ENCODE measurements at regions not wholly inside any gene's neighbourhood (a gene's known extent, or its start where the extent isn't known, plus 50 kb on each side); places are given as distances from the start of the nearest gene placed in this dataset.

GRCh38 chr6:92521553-92521952 lies 897.8 kb downstream of the EPHA7 start:
- ATAC-seq (no peak), DNase-seq (no peak)
- H3K27me3 Mint-ChIP-seq: no peaks in the 10 kb centered on the region
- no peak overlapping the region for H3K4me3 Mint-ChIP-seq
- H3K9me3 Mint-ChIP-seq: peaks cover 16% of the 10 kb centered on the region
- H3K4me1 Mint-ChIP-seq: no peaks in the 10 kb centered on the region
- no peaks in the 10 kb centered on the region for H3K36me3 Mint-ChIP-seq (ENCODE audit: low read depth)
- no peak overlapping the region for H3K27ac Mint-ChIP-seq

- Mint-ChIP-seq H3K27ac (no peak overlapping the region), H3K9me3 (peaks cover 20% of the 10 kb centered on the region), H3K27me3 (no peaks in the 10 kb centered on the region), H3K4me1 (no peaks in the 10 kb centered on the region), H3K4me3 (no peak overlapping the region), H3K36me3 (ENCODE audit: low read depth) (no peaks in the 10 kb centered on the region)
- ATAC-seq (no peak), DNase-seq (no peak)
Observed at GRCh38 chr6:92510137-92510536, 909.2 kb downstream of the EPHA7 start.

- H3K27me3 Mint-ChIP-seq: no peaks in the 10 kb centered on the region
- H3K4me3 Mint-ChIP-seq: no peak overlapping the region
- no peak overlapping the region for H3K27ac Mint-ChIP-seq
- no peaks in the 10 kb centered on the region for H3K36me3 Mint-ChIP-seq (ENCODE audit: low read depth)
- peaks cover 18% of the 10 kb centered on the region for H3K9me3 Mint-ChIP-seq
- DNase-seq (no peak), ATAC-seq (no peak)
- no peaks in the 10 kb centered on the region for H3K4me1 Mint-ChIP-seq
Observed at GRCh38 chr6:92507552-92507951, 911.8 kb downstream of the EPHA7 start.

GRCh38 chr6:92504509-92504908 lies 914.9 kb downstream of the EPHA7 start:
- H3K9me3 Mint-ChIP-seq: peaks cover 7% of the 10 kb centered on the region
- ATAC-seq (no peak), DNase-seq (no peak)
- no peak overlapping the region for H3K27ac Mint-ChIP-seq
- H3K36me3 Mint-ChIP-seq (ENCODE audit: low read depth): no peaks in the 10 kb centered on the region
- H3K27me3 Mint-ChIP-seq: no peaks in the 10 kb centered on the region
- no peak overlapping the region for H3K4me3 Mint-ChIP-seq
- no peaks in the 10 kb centered on the region for H3K4me1 Mint-ChIP-seq

- no peak for DNase-seq
- H3K4me3 Mint-ChIP-seq: no peak overlapping the region
- H3K36me3 Mint-ChIP-seq (ENCODE audit: low read depth): no peaks in the 10 kb centered on the region
- no peaks in the 10 kb centered on the region for H3K27me3 Mint-ChIP-seq
- H3K27ac Mint-ChIP-seq: no peak overlapping the region
- H3K4me1 Mint-ChIP-seq: no peaks in the 10 kb centered on the region
- ATAC-seq: no peak
- H3K9me3 Mint-ChIP-seq: no peaks in the 10 kb centered on the region
Observed at GRCh38 chr6:92497281-92497680, 922.1 kb downstream of the EPHA7 start.

GRCh38 chr6:92496527-92496926 lies 922.8 kb downstream of the EPHA7 start:
- no peak for ATAC-seq
- no peak overlapping the region for H3K27ac Mint-ChIP-seq
- no peak for DNase-seq
- no peaks in the 10 kb centered on the region for H3K4me1 Mint-ChIP-seq
- no peaks in the 10 kb centered on the region for H3K9me3 Mint-ChIP-seq
- H3K36me3 Mint-ChIP-seq (ENCODE audit: low read depth): no peaks in the 10 kb centered on the region
- H3K27me3 Mint-ChIP-seq: no peaks in the 10 kb centered on the region
- H3K4me3 Mint-ChIP-seq: no peak overlapping the region

GRCh38 chr6:92495242-92495641 lies 924.1 kb downstream of the EPHA7 start:
- H3K9me3 Mint-ChIP-seq: no peaks in the 10 kb centered on the region
- no peak overlapping the region for H3K27ac Mint-ChIP-seq
- no peaks in the 10 kb centered on the region for H3K4me1 Mint-ChIP-seq
- DNase-seq (no peak), ATAC-seq (no peak)
- H3K36me3 Mint-ChIP-seq (ENCODE audit: low read depth): no peaks in the 10 kb centered on the region
- H3K4me3 Mint-ChIP-seq: no peak overlapping the region
- no peaks in the 10 kb centered on the region for H3K27me3 Mint-ChIP-seq

- no peak overlapping the region for H3K4me3 Mint-ChIP-seq
- ATAC-seq: no peak
- H3K27me3 Mint-ChIP-seq: no peaks in the 10 kb centered on the region
- peaks cover 17% of the 10 kb centered on the region for H3K9me3 Mint-ChIP-seq
- H3K36me3 Mint-ChIP-seq (ENCODE audit: low read depth): no peaks in the 10 kb centered on the region
- DNase-seq: no peak
- H3K27ac Mint-ChIP-seq: no peak overlapping the region
- no peaks in the 10 kb centered on the region for H3K4me1 Mint-ChIP-seq
Observed at GRCh38 chr6:92485487-92485886, 933.9 kb downstream of the EPHA7 start.

GRCh38 chr6:92479831-92480230 lies 939.5 kb downstream of the EPHA7 start:
- no peak for DNase-seq
- no peak for ATAC-seq
- H3K9me3 Mint-ChIP-seq: peaks cover 13% of the 10 kb centered on the region
- no peaks in the 10 kb centered on the region for H3K4me1 Mint-ChIP-seq
- H3K27me3 Mint-ChIP-seq: no peaks in the 10 kb centered on the region
- no peaks in the 10 kb centered on the region for H3K36me3 Mint-ChIP-seq (ENCODE audit: low read depth)
- no peak overlapping the region for H3K27ac Mint-ChIP-seq
- H3K4me3 Mint-ChIP-seq: no peak overlapping the region

GRCh38 chr6:92473056-92473455 lies 946.3 kb downstream of the EPHA7 start:
- no peaks in the 10 kb centered on the region for H3K36me3 Mint-ChIP-seq (ENCODE audit: low read depth)
- H3K4me1 Mint-ChIP-seq: no peaks in the 10 kb centered on the region
- ATAC-seq: no peak
- no peak overlapping the region for H3K27ac Mint-ChIP-seq
- peaks cover 14% of the 10 kb centered on the region for H3K9me3 Mint-ChIP-seq
- DNase-seq: no peak
- no peaks in the 10 kb centered on the region for H3K27me3 Mint-ChIP-seq
- no peak overlapping the region for H3K4me3 Mint-ChIP-seq

GRCh38 chr6:92469186-92469828 lies 950.1 kb downstream of the EPHA7 start:
- Mint-ChIP-seq H3K4me3 (no peak overlapping the region), H3K36me3 (ENCODE audit: low read depth) (no peaks in the 10 kb centered on the region), H3K27ac (no peak overlapping the region), H3K9me3 (peaks cover 30% of the 10 kb centered on the region), H3K27me3 (no peaks in the 10 kb centered on the region), H3K4me1 (no peaks in the 10 kb centered on the region)
- no peak for ATAC-seq
- DNase-seq: no peak

GRCh38 chr6:92468066-92468465 lies 951.3 kb downstream of the EPHA7 start:
- DNase-seq: no peak
- ATAC-seq: no peak
- Mint-ChIP-seq H3K27ac (no peak overlapping the region), H3K27me3 (no peaks in the 10 kb centered on the region), H3K9me3 (peaks cover 27% of the 10 kb centered on the region), H3K4me1 (no peaks in the 10 kb centered on the region), H3K36me3 (ENCODE audit: low read depth) (no peaks in the 10 kb centered on the region), H3K4me3 (no peak overlapping the region)

GRCh38 chr6:92460133-92460532 lies 959.2 kb downstream of the EPHA7 start:
- DNase-seq: no peak
- ATAC-seq: no peak
- H3K4me1 Mint-ChIP-seq: no peaks in the 10 kb centered on the region
- H3K9me3 Mint-ChIP-seq: peaks cover 10% of the 10 kb centered on the region
- H3K4me3 Mint-ChIP-seq: no peak overlapping the region
- H3K36me3 Mint-ChIP-seq (ENCODE audit: low read depth): no peaks in the 10 kb centered on the region
- no peak overlapping the region for H3K27ac Mint-ChIP-seq
- H3K27me3 Mint-ChIP-seq: no peaks in the 10 kb centered on the region

- Mint-ChIP-seq H3K27me3 (no peaks in the 10 kb centered on the region), H3K4me1 (no peaks in the 10 kb centered on the region), H3K9me3 (peaks cover 7% of the 10 kb centered on the region), H3K4me3 (no peak overlapping the region), H3K27ac (no peak overlapping the region), H3K36me3 (ENCODE audit: low read depth) (no peaks in the 10 kb centered on the region)
- DNase-seq (no peak), ATAC-seq (no peak)
Observed at GRCh38 chr6:92459606-92460005, 959.8 kb downstream of the EPHA7 start.

GRCh38 chr6:92446052-92446451 lies 973.3 kb downstream of the EPHA7 start:
- no peak overlapping the region for H3K4me3 Mint-ChIP-seq
- no peaks in the 10 kb centered on the region for H3K36me3 Mint-ChIP-seq (ENCODE audit: low read depth)
- no peaks in the 10 kb centered on the region for H3K4me1 Mint-ChIP-seq
- H3K27me3 Mint-ChIP-seq: no peaks in the 10 kb centered on the region
- H3K9me3 Mint-ChIP-seq: peaks cover 11% of the 10 kb centered on the region
- DNase-seq (no peak), ATAC-seq (no peak)
- H3K27ac Mint-ChIP-seq: no peak overlapping the region

- Mint-ChIP-seq H3K36me3 (ENCODE audit: low read depth) (no peaks in the 10 kb centered on the region), H3K27ac (no peak overlapping the region), H3K9me3 (no peaks in the 10 kb centered on the region), H3K27me3 (no peaks in the 10 kb centered on the region), H3K4me3 (no peak overlapping the region), H3K4me1 (no peaks in the 10 kb centered on the region)
- ATAC-seq (no peak), DNase-seq (no peak)
Observed at GRCh38 chr6:92433911-92434310, 985.4 kb downstream of the EPHA7 start.
